H9 (cell line): ENCODE measurements at regions not wholly inside any gene's neighbourhood (a gene's known extent, or its start where the extent isn't known, plus 50 kb on each side); places are given as distances from the start of the nearest gene placed in this dataset.

Experiments
- DNase-seq: peaks from one replicate; pipeline ENCODE4 v3.0.0-alpha.2; 2017
- H2AFZ ChIP-seq: one replicate; pipeline ENCODE4 v1.6.1; 2013; ENCODE audit warnings: mild to moderate bottlenecking, low read length, control low read depth, moderate library complexity
- H2AK5ac ChIP-seq: 2 replicates; pipeline ENCODE4 v1.6.1; 2013; ENCODE audit warnings: low read length, control low read depth, mixed read lengths; ENCODE audit not compliant: insufficient read length
- H2BK120ac ChIP-seq: one replicate; pipeline ENCODE4 v1.6.1; 2013; ENCODE audit warnings: low read depth, mild to moderate bottlenecking, low read length, control low read depth, inconsistent platforms; ENCODE audit not compliant: poor library complexity, severe bottlenecking
- H2BK12ac ChIP-seq: 2 replicates; pipeline ENCODE4 v1.6.1; 2013; ENCODE audit warnings: low read length, control low read depth, mixed read lengths, low read depth; ENCODE audit not compliant: insufficient read length
- H2BK15ac ChIP-seq: 2 replicates; pipeline ENCODE4 v1.6.1; 2013; ENCODE audit warnings: low read depth, low read length, control low read depth
- H2BK20ac ChIP-seq: one replicate; pipeline ENCODE4 v1.6.1; 2013; ENCODE audit warnings: low read depth, mild to moderate bottlenecking, low read length, control low read depth, inconsistent platforms; ENCODE audit not compliant: poor library complexity, severe bottlenecking
- H2BK5ac ChIP-seq: 2 replicates; pipeline ENCODE4 v1.6.1; 2013; ENCODE audit warnings: low read length, control low read depth, mixed read lengths; ENCODE audit not compliant: insufficient read length
- H3K14ac ChIP-seq: 2 replicates; pipeline ENCODE4 v1.6.1; 2013; ENCODE audit warnings: low read length, control low read depth; ENCODE audit not compliant: insufficient read depth
- H3K18ac ChIP-seq: 2 replicates; pipeline ENCODE4 v1.6.1; 2013; ENCODE audit warnings: low read depth, mild to moderate bottlenecking, mixed read lengths, low read length, control low read depth; ENCODE audit not compliant: insufficient read length
- H3K23ac ChIP-seq: 2 replicates; pipeline ENCODE4 v1.6.1; 2013; ENCODE audit warnings: low read length, control low read depth, mixed read lengths, low read depth; ENCODE audit not compliant: insufficient read length
- H3K23me2 ChIP-seq: 2 replicates; pipeline ENCODE4 v1.6.1; 2013; ENCODE audit warnings: low read depth, mild to moderate bottlenecking, mixed read lengths, low read length, control low read depth; ENCODE audit not compliant: insufficient read length, poor library complexity, severe bottlenecking
- H3K27ac ChIP-seq: 2 replicates; pipeline ENCODE4 v1.5.1; 2013; ENCODE audit warnings: low read length, control low read depth, mixed read lengths, low read depth; ENCODE audit not compliant: insufficient read length
- H3K27me3 ChIP-seq: 2 replicates; pipeline ENCODE4 v1.6.1; 2013; ENCODE audit warnings: low read length, control low read depth, inconsistent platforms; ENCODE audit not compliant: insufficient read depth
- H3K4ac ChIP-seq: 2 replicates; pipeline ENCODE4 v1.6.1; 2013; ENCODE audit warnings: low read depth, mild to moderate bottlenecking, control low read depth, inconsistent platforms, low read length, moderate library complexity
- H3K4me1 ChIP-seq: 2 replicates; pipeline ENCODE4 v1.6.1; 2013; ENCODE audit warnings: low read length, control low read depth, inconsistent platforms; ENCODE audit not compliant: insufficient read depth
- H3K4me2 ChIP-seq: 2 replicates; pipeline ENCODE4 v1.6.1; 2013; ENCODE audit warnings: low read length, control low read depth, mixed read lengths; ENCODE audit not compliant: insufficient read length, insufficient read depth
- H3K56ac ChIP-seq: 2 replicates; pipeline ENCODE4 v1.6.1; 2013; ENCODE audit warnings: low read depth, mild to moderate bottlenecking, mixed read lengths, low read length, control low read depth; ENCODE audit not compliant: insufficient read length
- H3K79me1 ChIP-seq: 2 replicates; pipeline ENCODE4 v1.6.1; 2013; ENCODE audit warnings: low read depth, mild to moderate bottlenecking, moderate library complexity, low read length, control low read depth, inconsistent platforms; ENCODE audit not compliant: insufficient read depth, poor library complexity, severe bottlenecking
- H3K79me2 ChIP-seq: 2 replicates; pipeline ENCODE4 v1.6.1; 2013; ENCODE audit warnings: low read length, control low read depth, inconsistent platforms; ENCODE audit not compliant: insufficient read depth
- H3K9ac ChIP-seq: 2 replicates; pipeline ENCODE4 v1.6.1; 2013; ENCODE audit warnings: low read length, control low read depth, mixed read lengths; ENCODE audit not compliant: insufficient read length; ENCODE audit errors: extremely low read depth
- H3K9me3 ChIP-seq: one replicate; pipeline ENCODE4 v1.6.1; 2013; ENCODE audit warnings: low read depth, low read length, inconsistent platforms; ENCODE audit not compliant: control insufficient read depth
- H3T11ph ChIP-seq: one replicate; pipeline ENCODE4 v1.6.1; 2013; ENCODE audit warnings: mild to moderate bottlenecking, low read length, control low read depth, inconsistent platforms
- H4K20me1 ChIP-seq: one replicate; pipeline ENCODE4 v1.6.1; 2013; ENCODE audit not compliant: control insufficient read depth, insufficient read length, insufficient read depth
- H4K5ac ChIP-seq: 2 replicates; pipeline ENCODE4 v1.6.1; 2013; ENCODE audit warnings: low read depth, mild to moderate bottlenecking, mixed read lengths, low read length, control low read depth; ENCODE audit not compliant: insufficient read length
- H4K8ac ChIP-seq: replicated peaks from 2 replicates; pipeline ENCODE4 v1.6.1; 2013; ENCODE audit warnings: low read length, control low read depth, mixed read lengths, low read depth; ENCODE audit not compliant: insufficient read length
- H4K91ac ChIP-seq: 2 replicates; pipeline ENCODE4 v1.6.1; 2013; ENCODE audit warnings: low read depth, mild to moderate bottlenecking, moderate library complexity, mixed read lengths, low read length, control low read depth; ENCODE audit not compliant: insufficient read length
- H3K27ac Mint-ChIP-seq, 3 experiments: 2 replicates in 2 of 3; 3 replicates in 1 of 3; pipeline ENCODE4 v1.8.0; 2020 to 2021; ENCODE audit warnings: mixed read lengths in 3 of 3, mild to moderate bottlenecking in 1 of 3, moderate library complexity in 1 of 3
- H3K27me3 Mint-ChIP-seq: 2 replicates; pipeline ENCODE4 v1.8.0; 2021; ENCODE audit warnings: low read depth, mild to moderate bottlenecking, moderate library complexity, mixed read lengths
- H3K36me3 Mint-ChIP-seq, 3 experiments: 2 replicates in 2 of 3; 3 replicates in 1 of 3; pipeline ENCODE4 v1.8.0; 2020 to 2021; ENCODE audit warnings: low read depth in 3 of 3, mixed read lengths in 3 of 3; ENCODE audit not compliant: insufficient read depth in 1 of 3
- H3K4me1 Mint-ChIP-seq, 2 experiments: 2 replicates each; pipeline ENCODE4 v1.8.0; 2020; ENCODE audit warnings: mixed read lengths in 2 of 2
- H3K4me3 Mint-ChIP-seq, 2 experiments: 2 replicates in 1 of 2; 3 replicates in 1 of 2; pipeline ENCODE4 v1.8.0; 2020 to 2021; ENCODE audit warnings: mild to moderate bottlenecking in 2 of 2, mixed read lengths in 2 of 2, moderate library complexity in 1 of 2
- H3K9me3 Mint-ChIP-seq, 2 experiments: 2 replicates in 1 of 2; 3 replicates in 1 of 2; pipeline ENCODE4 v1.8.0; 2020; ENCODE audit warnings: mild to moderate bottlenecking in 2 of 2, mixed read lengths in 2 of 2, moderate library complexity in 1 of 2
- CTCF ChIP-seq: fragments of 200-600 bp; sonication (generic); conservative IDR thresholded peaks from 3 replicates; pipeline ENCODE4 v1.8.0; 2021; ENCODE audit warnings: antibody characterized with exemption, mild to moderate bottlenecking

- Histone ChIP-seq H3K79me1 (no peaks in the 10 kb centered on the region), H2BK20ac (no peak overlapping the region), H2BK12ac (no peak overlapping the region), H4K91ac (no peak overlapping the region), H3K4me1 (peaks cover 9% of the 10 kb centered on the region), H2AFZ (no peak overlapping the region), H2AK5ac (no peak overlapping the region), H3K27me3 (no peaks in the 10 kb centered on the region), H3K9me3 (no peaks in the 10 kb centered on the region), H4K5ac (no peak overlapping the region), H3K18ac (no peak overlapping the region), H3K9ac (no peak overlapping the region), H3K23me2 (no peaks in the 10 kb centered on the region), H3K79me2 (no peaks in the 10 kb centered on the region), H2BK15ac (no peak overlapping the region), H2BK120ac (no peak overlapping the region), H3T11ph (no peak overlapping the region), H3K14ac (no peak overlapping the region), H3K4ac (no peak overlapping the region), H3K56ac (no peak overlapping the region), H3K4me2 (no peak overlapping the region), H3K23ac (no peak overlapping the region), H2BK5ac (no peak overlapping the region), H4K8ac (no peak overlapping the region), H4K20me1 (no peaks in the 10 kb centered on the region), H3K27ac (no peak overlapping the region)
- no peak for TF ChIP-seq CTCF
- H3K4me1 Mint-ChIP-seq = peaks cover 44 to 46% of the 10 kb centered on the region in 2 experiments
- no peaks in the 10 kb centered on the region for H3K27me3 Mint-ChIP-seq
- peak overlapping the region in 1 of 3 experiments; percentile 36; a peak in 1 of 7 replicates for H3K27ac Mint-ChIP-seq
- DNase-seq = no peak
- H3K4me3 Mint-ChIP-seq = no peak overlapping the region; a peak in 1 of 5 replicates
- H3K36me3 Mint-ChIP-seq = no peaks in the 10 kb centered on the region
- no peaks in the 10 kb centered on the region; a peak in 1 of 5 replicates for H3K9me3 Mint-ChIP-seq
Measured at GRCh38 chr1:199688774-199689173, 338.7 kb upstream of the NR5A2 start.
